H1 (cell line): ENCODE measurements at regions not wholly inside any gene's neighbourhood (a gene's known extent, or its start where the extent isn't known, plus 50 kb on each side); places are given as distances from the start of the nearest gene placed in this dataset.

Experiments used
- CTCF ChIA-PET: fragments of 300-600 bp; sonication (Branson Sonifier 250); formaldehyde crosslinking; loops from one replicate; lab custom pipeline; 2021; ENCODE audit not compliant: partially characterized antibody; lab: Charles Lee
- POLR2A ChIA-PET: fragments of 300-600 bp; sonication (Branson Sonifier 250); formaldehyde crosslinking; loops from one replicate; lab custom pipeline; 2021; ENCODE audit warnings: inconsistent platforms; ENCODE audit not compliant: partially characterized antibody; lab: Charles Lee
- DNase-seq, 2 experiments: peaks; one replicate each; pipeline versions ENCODE4 v3.0.0 to v3.0.0-alpha.2; 2010 to 2022; ENCODE audit warnings: low spot score in 2 of 2, low read depth in 1 of 2, mixed read lengths in 1 of 2
- FAIRE-seq: peaks from 2 replicates; lab custom pipeline; 2011; peaks lifted over from hg19 to GRCh38; lab: Jason Lieb, UNC
- H2AFZ ChIP-seq: 2 replicates; pipeline ENCODE4 v1.8.1; 2012; ENCODE audit warnings: low read length, inconsistent platforms
- H2AK5ac ChIP-seq: 2 replicates; pipeline ENCODE4 v1.6.1; 2013; ENCODE audit warnings: low read depth, low read length
- H2BK120ac ChIP-seq: replicated peaks from 2 replicates; pipeline ENCODE3; 2013; ENCODE audit warnings: low read depth, low read length, inconsistent platforms
- H2BK12ac ChIP-seq: 2 replicates; pipeline ENCODE4 v1.6.1; 2013; ENCODE audit warnings: low read depth, low read length
- H2BK15ac ChIP-seq: 2 replicates; pipeline ENCODE4 v1.6.1; 2013; ENCODE audit warnings: low read length
- H2BK20ac ChIP-seq: 2 replicates; pipeline ENCODE4 v1.6.1; 2013; ENCODE audit warnings: low read length
- H2BK5ac ChIP-seq: 2 replicates; pipeline ENCODE4 v1.6.1; 2013; ENCODE audit warnings: low read depth, low read length
- H3K14ac ChIP-seq: 2 replicates; pipeline ENCODE4 v1.6.1; 2013; ENCODE audit warnings: inconsistent platforms; ENCODE audit not compliant: insufficient read length
- H3K18ac ChIP-seq: 2 replicates; pipeline ENCODE4 v1.6.1; 2013; ENCODE audit warnings: low read length; ENCODE audit errors: extremely low read depth
- H3K23ac ChIP-seq: 2 replicates; pipeline ENCODE4 v1.6.1; 2013; ENCODE audit warnings: inconsistent platforms; ENCODE audit not compliant: insufficient read length
- H3K23me2 ChIP-seq: 2 replicates; pipeline ENCODE4 v1.6.1; 2013; ENCODE audit warnings: low read depth, low read length
- H3K27ac ChIP-seq: 2 replicates; pipeline ENCODE4 v1.6.1; 2011; ENCODE audit warnings: low read depth, low read length, inconsistent platforms
- H3K27me3 ChIP-seq, 4 experiments: replicated peaks in 1 of 4; 1 replicate in 1 of 4; 2 replicates in 3 of 4; pipeline versions ENCODE4 v1.6.1 to v1.8.1; 2011 to 2013; ENCODE audit warnings: low read length in 3 of 4, mild to moderate bottlenecking in 3 of 4, inconsistent platforms in 2 of 4, mixed read lengths in 2 of 4, moderate library complexity in 1 of 4; ENCODE audit not compliant: control insufficient read depth in 3 of 4, insufficient read depth in 3 of 4; ENCODE audit errors: extremely low read depth in 1 of 4
- H3K36me3 ChIP-seq, 4 experiments: 2 replicates each; pipeline versions ENCODE4 v1.6.1 to v1.8.1; 2011 to 2013; ENCODE audit warnings: mild to moderate bottlenecking in 4 of 4, low read length in 3 of 4, moderate library complexity in 2 of 4, control low read depth in 1 of 4, inconsistent platforms in 1 of 4; ENCODE audit not compliant: insufficient read depth in 4 of 4, control insufficient read depth in 2 of 4
- H3K4ac ChIP-seq: replicated peaks from 2 replicates; pipeline ENCODE3; 2013; ENCODE audit warnings: low read length, low read depth, mixed read lengths, inconsistent platforms; ENCODE audit not compliant: insufficient read length
- H3K4me1 ChIP-seq, 4 experiments: replicated peaks in 1 of 4; 1 replicate in 1 of 4; 2 replicates in 3 of 4; pipeline versions ENCODE4 v1.6.1 to v1.8.1; 2011 to 2013; ENCODE audit warnings: low read length in 3 of 4, inconsistent platforms in 2 of 4, mixed read lengths in 1 of 4; ENCODE audit not compliant: insufficient read depth in 4 of 4, control insufficient read depth in 3 of 4
- H3K4me2 ChIP-seq, 2 experiments: 2 replicates each; pipeline versions ENCODE4 v1.6.1 to v1.8.1; 2011 to 2013; ENCODE audit warnings: low read depth in 2 of 2, low read length in 2 of 2, control low read depth in 1 of 2, inconsistent platforms in 1 of 2, mild to moderate bottlenecking in 1 of 2; ENCODE audit not compliant: insufficient read depth in 1 of 2
- H3K4me3 ChIP-seq, 4 experiments: fragments of 200-600, 300-600 bp in 1 of 4; sonication (generic), shearing (Covaris generic), sonication (Bioruptor Twin) in 1 of 4; 2 replicates each; pipeline versions ENCODE4 v1.5.1 to v1.8.1; 2011 to 2016; ENCODE audit warnings: low read length in 4 of 4, low read depth in 3 of 4, control low read depth in 2 of 4, inconsistent platforms in 2 of 4, mild to moderate bottlenecking in 2 of 4, mixed read lengths in 1 of 4, moderate library complexity in 1 of 4; ENCODE audit not compliant: insufficient read depth in 2 of 4; ENCODE audit errors: extremely low read depth in 1 of 4
- H3K56ac ChIP-seq: replicated peaks from 2 replicates; pipeline ENCODE3; 2013; ENCODE audit warnings: low read depth, mild to moderate bottlenecking, mixed read lengths, low read length, inconsistent platforms; ENCODE audit not compliant: insufficient read length
- H3K79me1 ChIP-seq: 2 replicates; pipeline ENCODE4 v1.6.1; 2013; ENCODE audit warnings: low read depth, low read length, control low read depth
- H3K79me2 ChIP-seq, 2 experiments: 2 replicates each; pipeline versions ENCODE4 v1.6.1 to v1.8.1; 2012 to 2013; ENCODE audit warnings: low read length in 2 of 2, mild to moderate bottlenecking in 2 of 2, inconsistent platforms in 1 of 2; ENCODE audit not compliant: insufficient read depth in 2 of 2, control insufficient read depth in 1 of 2
- H3K9ac ChIP-seq, 4 experiments: replicated peaks in 1 of 4; 1 replicate in 1 of 4; 2 replicates in 3 of 4; pipeline versions ENCODE4 v1.6.1 to v1.8.1; 2011 to 2013; ENCODE audit warnings: low read depth in 3 of 4, low read length in 3 of 4, control low read depth in 2 of 4, mild to moderate bottlenecking in 2 of 4, moderate library complexity in 2 of 4, inconsistent platforms in 1 of 4; ENCODE audit errors: extremely low read depth in 1 of 4
- H3K9me3 ChIP-seq, 2 experiments: 2 replicates each; pipeline versions ENCODE4 v1.6.1 to v1.8.1; 2012 to 2013; ENCODE audit warnings: mild to moderate bottlenecking in 2 of 2, moderate library complexity in 2 of 2, control low read depth in 1 of 2, inconsistent platforms in 1 of 2, low read depth in 1 of 2, low read length in 1 of 2, mixed read lengths in 1 of 2; ENCODE audit not compliant: insufficient read depth in 2 of 2
- H4K20me1 ChIP-seq, 2 experiments: replicated peaks in 1 of 2; 2 replicates each; pipeline versions ENCODE3 to v1.8.1; 2011 to 2013; ENCODE audit warnings: inconsistent platforms in 2 of 2, low read length in 2 of 2, mild to moderate bottlenecking in 1 of 2; ENCODE audit not compliant: insufficient read depth in 2 of 2, control insufficient read depth in 1 of 2
- H4K5ac ChIP-seq: 2 replicates; pipeline ENCODE4 v1.6.1; 2013; ENCODE audit warnings: low read length, low read depth, mixed read lengths, inconsistent platforms; ENCODE audit not compliant: insufficient read length
- H4K8ac ChIP-seq: 2 replicates; pipeline ENCODE4 v1.8.0; 2013; ENCODE audit warnings: mild to moderate bottlenecking, moderate library complexity, low read length, inconsistent platforms; ENCODE audit not compliant: insufficient read depth; ENCODE audit errors: extremely low read depth
- H4K91ac ChIP-seq: replicated peaks from 2 replicates; pipeline ENCODE3; 2013; ENCODE audit warnings: low read length, mixed read lengths, inconsistent platforms; ENCODE audit not compliant: insufficient read length
- BCL11A ChIP-seq, 2 experiments: IDR thresholded peaks; one replicate each; pipeline ENCODE4 v1.6.1; 2011; ENCODE audit warnings: low read depth in 2 of 2, low read length in 2 of 2, mild to moderate bottlenecking in 2 of 2
- CHD2 ChIP-seq: IDR thresholded peaks from 2 replicates; pipeline ENCODE4 v1.6.1; 2012; ENCODE audit warnings: low read length, improper control_type of control experiment
- KDM5A ChIP-seq: fragments of 200-600 bp; IDR thresholded peaks from 2 replicates; pipeline ENCODE4 v1.7.1; 2012; ENCODE audit warnings: mild to moderate bottlenecking, low read length, inconsistent platforms, mixed read lengths
- PHF8 ChIP-seq: fragments of 200-600 bp; sonication (generic); conservative IDR thresholded peaks from 2 replicates; pipeline ENCODE4 v1.7.1; 2012; ENCODE audit warnings: low read depth, mild to moderate bottlenecking, inconsistent platforms, low read length, moderate library complexity
- RXRA ChIP-seq: IDR thresholded peaks from 2 replicates; pipeline ENCODE4 v1.6.1; 2011; ENCODE audit warnings: low read depth, mild to moderate bottlenecking, low read length, moderate library complexity; ENCODE audit not compliant: insufficient read depth
- SAP30 ChIP-seq: fragments of 300-600 bp; sonication (generic); IDR thresholded peaks from 2 replicates; pipeline ENCODE4 v1.7.1; 2012; ENCODE audit warnings: low read length, moderate library complexity, mild to moderate bottlenecking, inconsistent platforms; ENCODE audit not compliant: insufficient read depth, insufficient replicate concordance
- SP1 ChIP-seq: IDR thresholded peaks from 2 replicates; pipeline ENCODE4 v1.6.1; 2011; ENCODE audit warnings: low read depth, low read length
- SP2 ChIP-seq: IDR thresholded peaks from 2 replicates; pipeline ENCODE4 v1.6.1; 2012; ENCODE audit warnings: mild to moderate bottlenecking, low read length, inconsistent platforms
- SP4 ChIP-seq: IDR thresholded peaks from 2 replicates; pipeline ENCODE4 v1.6.1; 2012; ENCODE audit warnings: low read length, inconsistent platforms
- SUZ12 ChIP-seq: fragments of 200-600 bp; sonication (generic); IDR thresholded peaks from 2 replicates; pipeline ENCODE4 v1.6.1; 2012; ENCODE audit warnings: mild to moderate bottlenecking, inconsistent platforms, low read length, moderate library complexity, mixed read lengths
- TAF1 ChIP-seq: IDR thresholded peaks from 2 replicates; pipeline ENCODE4 v1.6.1; 2011; ENCODE audit warnings: mild to moderate bottlenecking, low read depth, low read length
- TCF12 ChIP-seq: IDR thresholded peaks from 2 replicates; pipeline ENCODE4 v1.6.1; 2011; ENCODE audit warnings: low read depth, mild to moderate bottlenecking, low read length
- WGBS, 2 experiments: shearing (Covaris generic) in 1 of 2; methylation state at CpG; one replicate each; pipeline versions ENCODE4 v1.1.6 to v1.1.7; 2013 to 2015; ENCODE audit warnings: low lambda C conversion rate in 2 of 2, mixed read lengths in 2 of 2, inconsistent platforms in 1 of 2, low coverage in 1 of 2, missing lambda C conversion rate in 1 of 2; ENCODE audit not compliant: insufficient replicate concordance in 2 of 2, insufficient coverage in 1 of 2, insufficient read length in 1 of 2; ENCODE audit errors: extremely low coverage in 1 of 2, missing lambda C conversion rate in 1 of 2; 5-methylcytosine and 5-hydroxymethylcytosine counted together
- TF ChIP-seq, protein P1 (sequence below), 3 experiments: IDR thresholded peaks; 1 replicate in 2 of 3; 2 replicates in 1 of 3; pipeline versions ENCODE4 v1.5.1 to v1.6.1; 2011; ENCODE audit warnings: low read length in 3 of 3, mild to moderate bottlenecking in 3 of 3, inconsistent platforms in 2 of 3, low read depth in 1 of 3, moderate library complexity in 1 of 3; ENCODE audit not compliant: insufficient read depth in 1 of 3; ENCODE audit errors: control extremely low read depth in 1 of 3

- H2BK120ac ChIP-seq, result no peak overlapping the region
- H3K14ac ChIP-seq, result no peak overlapping the region
- no peaks in the 10 kb centered on the region for H3K23me2 ChIP-seq
- H3K79me1 ChIP-seq, result no peaks in the 10 kb centered on the region
- no peak overlapping the region for H3K4ac ChIP-seq
- H2AFZ ChIP-seq, result no peak overlapping the region
- H3K9me3 ChIP-seq, result peaks cover 0 to 7% of the 10 kb centered on the region in 2 experiments; a peak in 2 of 4 replicates
- ChIA-PET POLR2A (no interaction called here), CTCF (interaction anchor here (1.0 to 3.0 kb wide), 3 partner anchors 8 to 35 kb away, joined by 3 to 13 read pairs (median 3); no protein-coding TSS in a partner anchor)
- DNase-seq, result no peak
- no peak overlapping the region for H3K18ac ChIP-seq
- H4K8ac ChIP-seq, result no peak overlapping the region
- H3K4me3 ChIP-seq, result no peak overlapping the region
- no peak overlapping the region for H2AK5ac ChIP-seq
- no peaks in the 10 kb centered on the region; a peak in 2 of 7 replicates for H3K27me3 ChIP-seq
- FAIRE-seq, result no peak
- no peak overlapping the region for H4K91ac ChIP-seq
- H3K9ac ChIP-seq, result no peak overlapping the region
- 80% methylated on average over 2 of the region's 2 CpGs; no CpG with 5 or more reads in 1 of the 2 experiments for WGBS, 2 experiments
- no peak overlapping the region for H3K23ac ChIP-seq
- no peak overlapping the region for H2BK15ac ChIP-seq
- no peak overlapping the region for H2BK12ac ChIP-seq
- peaks cover 7 to 13% (median 8%) of the 10 kb centered on the region in 4 experiments for H3K4me1 ChIP-seq
- no peaks in the 10 kb centered on the region for H4K20me1 ChIP-seq
- peaks cover 0 to 3% (median 0%) of the 10 kb centered on the region in 4 experiments; a peak in 1 of 8 replicates for H3K36me3 ChIP-seq
- H3K4me2 ChIP-seq, result no peak overlapping the region
- no peak overlapping the region for H3K56ac ChIP-seq
- H2BK20ac ChIP-seq, result no peak overlapping the region
- H3K79me2 ChIP-seq, result no peaks in the 10 kb centered on the region
- no peak overlapping the region for H4K5ac ChIP-seq
- H2BK5ac ChIP-seq, result no peak overlapping the region
- H3K27ac ChIP-seq, result no peak overlapping the region
- no peak for TF ChIP-seq SAP30
- TF ChIP-seq, protein P1, sequence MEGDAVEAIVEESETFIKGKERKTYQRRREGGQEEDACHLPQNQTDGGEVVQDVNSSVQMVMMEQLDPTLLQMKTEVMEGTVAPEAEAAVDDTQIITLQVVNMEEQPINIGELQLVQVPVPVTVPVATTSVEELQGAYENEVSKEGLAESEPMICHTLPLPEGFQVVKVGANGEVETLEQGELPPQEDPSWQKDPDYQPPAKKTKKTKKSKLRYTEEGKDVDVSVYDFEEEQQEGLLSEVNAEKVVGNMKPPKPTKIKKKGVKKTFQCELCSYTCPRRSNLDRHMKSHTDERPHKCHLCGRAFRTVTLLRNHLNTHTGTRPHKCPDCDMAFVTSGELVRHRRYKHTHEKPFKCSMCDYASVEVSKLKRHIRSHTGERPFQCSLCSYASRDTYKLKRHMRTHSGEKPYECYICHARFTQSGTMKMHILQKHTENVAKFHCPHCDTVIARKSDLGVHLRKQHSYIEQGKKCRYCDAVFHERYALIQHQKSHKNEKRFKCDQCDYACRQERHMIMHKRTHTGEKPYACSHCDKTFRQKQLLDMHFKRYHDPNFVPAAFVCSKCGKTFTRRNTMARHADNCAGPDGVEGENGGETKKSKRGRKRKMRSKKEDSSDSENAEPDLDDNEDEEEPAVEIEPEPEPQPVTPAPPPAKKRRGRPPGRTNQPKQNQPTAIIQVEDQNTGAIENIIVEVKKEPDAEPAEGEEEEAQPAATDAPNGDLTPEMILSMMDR (IDR thresholded peaks at IDR 0.05; ENCODE audit: control extremely low read depth in 1 of 3, insufficient read depth in 1 of 3, low read depth in 1 of 3, low read length in 3 of 3), result no peak
- no peak for TF ChIP-seq PHF8
- TF ChIP-seq KDM5A, result no peak
- no peak for TF ChIP-seq SUZ12
- TF ChIP-seq SP4, result no peak
- no peak for TF ChIP-seq TAF1
- no peak for TF ChIP-seq TCF12
- TF ChIP-seq SP2, result no peak
- no peak for TF ChIP-seq SP1
- no peak for TF ChIP-seq BCL11A (IDR thresholded peaks at IDR 0.05; ENCODE audit: low read depth in 2 of 2, low read length in 2 of 2)
- no peak for TF ChIP-seq RXRA
- TF ChIP-seq CHD2, result no peak
Measured at GRCh38 chr12:97274386-97274785, 188.2 kb upstream of the RMST start.
